WI38 (cell line): ENCODE measurements at regions not wholly inside any gene's neighbourhood (a gene's known extent, or its start where the extent isn't known, plus 50 kb on each side); places are given as distances from the start of the nearest gene placed in this dataset.

Experiments
- H3K4me3 ChIP-seq: 2 replicates; pipeline ENCODE4 v1.5.1; 2011; ENCODE audit warnings: low read depth, mild to moderate bottlenecking, control low read depth, low read length
- CTCF ChIP-seq: IDR thresholded peaks from 2 replicates; pipeline ENCODE4 v1.5.1; 2012; ENCODE audit warnings: low read depth, mild to moderate bottlenecking, control low read depth, low read length

GRCh38 chr7:115368998-115369397 is 447.1 kb downstream of the MDFIC start:
- H3K4me3 ChIP-seq: no peak overlapping the region
- TF ChIP-seq CTCF: no peak

- no peak for TF ChIP-seq CTCF
- H3K4me3 ChIP-seq: no peak overlapping the region
Measured at GRCh38 chr7:115363916-115364315, 442.0 kb downstream of the MDFIC start.

- TF ChIP-seq CTCF: no peak
- no peak overlapping the region for H3K4me3 ChIP-seq
Measured at GRCh38 chr7:115359955-115360354, 438.1 kb downstream of the MDFIC start.

- H3K4me3 ChIP-seq: no peak overlapping the region
- no peak for TF ChIP-seq CTCF
Measured at GRCh38 chr7:115359119-115359518, 437.2 kb downstream of the MDFIC start.

- no peak for TF ChIP-seq CTCF
- H3K4me3 ChIP-seq: no peak overlapping the region
Measured at GRCh38 chr7:115357703-115357999, 435.8 kb downstream of the MDFIC start.

GRCh38 chr7:115356999-115357702 is 435.3 kb downstream of the MDFIC start:
- no peak overlapping the region for H3K4me3 ChIP-seq
- TF ChIP-seq CTCF: no peak

GRCh38 chr7:115356139-115356746 is 434.3 kb downstream of the MDFIC start:
- H3K4me3 ChIP-seq: no peak overlapping the region
- TF ChIP-seq CTCF: peak; percentile 21; the same call in 1 of the 2 replicates
